ENCODE measurements at regions not wholly inside any gene's neighbourhood (a gene's known extent, or its start where the extent isn't known, plus 50 kb on each side); places are given as distances from the start of the nearest gene placed in this dataset.
A peak's percentile ranks its signal among the peaks of the same experiment; 100 is the strongest.
"Not testable (repeated sequence)": the region's sequence is repeated elsewhere in the genome, so short reads cannot be mapped to it uniquely, and the experiment has no call there.

DNA sequence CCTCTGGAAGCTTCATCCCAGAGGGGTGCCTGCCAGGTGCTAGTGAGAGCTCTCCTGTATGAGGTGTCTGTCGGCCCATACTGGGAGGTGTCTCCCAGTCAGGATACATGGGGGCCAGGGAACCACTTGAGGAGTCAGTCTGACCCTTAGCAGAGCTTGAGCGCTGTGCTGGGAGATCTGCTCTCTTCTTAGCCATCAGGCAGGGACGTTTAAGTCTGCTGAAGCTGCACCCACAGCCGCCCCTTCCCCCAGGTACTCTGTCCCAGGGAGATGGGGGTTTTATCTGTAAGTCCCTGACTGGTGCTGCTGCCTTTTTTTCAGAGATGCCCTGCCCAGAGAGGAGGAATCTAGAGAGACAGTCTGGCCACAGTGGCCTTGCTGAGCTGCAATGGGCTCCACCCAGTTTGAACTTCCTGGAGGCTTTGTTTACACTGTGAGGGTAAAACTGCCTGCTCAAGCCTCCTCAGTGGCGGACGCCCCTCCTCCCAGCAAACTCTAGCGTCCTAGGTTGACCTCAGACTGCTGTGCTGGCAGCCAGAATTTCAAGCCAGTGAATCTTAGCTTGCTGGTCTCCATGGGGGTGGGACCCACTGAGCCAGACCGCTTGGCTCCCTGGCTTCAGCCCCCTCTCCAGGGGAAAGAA, 93.3 kb upstream of the DYRK2 start:
- Mint-ChIP-seq H3K9me3 (peaks cover 12% of the 10 kb centered on the region), H3K4me3 (peak overlapping the region; percentile 19), H3K27ac (peak overlapping the region; percentile 46)
- H3K27me3 Mint-ChIP-seq; intact Hi-C loops (cut with micrococcal nuclease); H3K4me1 Mint-ChIP-seq; H3K36me3 Mint-ChIP-seq (ENCODE audit: low read depth): not testable (repeated sequence)
- DNase-seq: peak; percentile 79

DNA sequence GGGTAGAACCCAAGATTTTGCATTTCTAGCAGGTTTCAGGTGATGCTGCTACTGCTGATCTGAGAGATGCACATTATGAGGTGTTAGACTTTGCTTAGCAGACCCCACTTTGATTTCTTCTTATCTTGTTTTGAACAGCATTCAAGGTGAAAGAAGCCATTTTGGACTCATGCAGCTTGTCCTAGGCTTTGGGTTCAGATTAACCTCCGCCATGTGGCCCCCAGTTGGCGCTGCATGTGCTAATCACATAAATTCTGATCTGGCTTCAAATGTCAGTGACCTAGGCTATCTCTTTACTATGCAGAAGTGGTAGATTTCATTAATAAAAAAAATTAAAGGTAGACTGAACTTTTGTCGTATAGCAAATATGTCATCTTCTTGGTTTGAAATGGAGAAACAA, 89.8 kb upstream of the DYRK2 start:
- DNase-seq: no peak

DNA sequence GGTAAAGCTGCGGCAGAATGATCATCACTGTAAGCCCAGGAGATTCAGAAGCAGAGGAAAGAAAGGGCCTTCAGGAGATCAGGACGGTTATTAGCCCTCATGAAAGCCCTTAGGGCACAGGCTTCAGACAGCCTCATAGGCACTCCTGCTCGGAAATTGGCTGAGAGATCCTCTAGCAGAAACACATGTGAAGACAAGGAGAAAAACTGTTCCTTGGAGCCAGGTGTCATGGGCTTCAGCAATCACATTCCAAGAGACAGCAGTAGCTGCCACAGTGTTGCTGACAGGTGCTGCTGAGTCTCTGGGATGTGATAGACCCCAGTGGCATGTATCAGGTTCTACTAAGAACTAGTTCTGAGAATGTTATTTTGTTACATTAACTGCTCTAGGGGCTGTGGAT, 88.8 kb upstream of the DYRK2 start:
- H3K4me3 Mint-ChIP-seq: no peak overlapping the region
- H3K27ac Mint-ChIP-seq: no peak overlapping the region
- H3K9me3 Mint-ChIP-seq: peaks cover 11% of the 10 kb centered on the region
- no peak for DNase-seq
- intact Hi-C loops (cut with micrococcal nuclease): no loop called here
- peaks cover 4% of the 10 kb centered on the region for H3K36me3 Mint-ChIP-seq (ENCODE audit: low read depth)
- peaks cover 5% of the 10 kb centered on the region for H3K27me3 Mint-ChIP-seq
- H3K4me1 Mint-ChIP-seq: peaks cover 7% of the 10 kb centered on the region

More for the DNA sequence above, 89.8 kb upstream of the DYRK2 start:
- H3K9me3 Mint-ChIP-seq: peaks cover 5% of the 10 kb centered on the region
- H3K4me1 Mint-ChIP-seq: peaks cover 8% of the 10 kb centered on the region
- intact Hi-C loops (cut with micrococcal nuclease): no loop called here
- H3K27ac Mint-ChIP-seq: no peak overlapping the region
- peaks cover 2% of the 10 kb centered on the region for H3K27me3 Mint-ChIP-seq
- peaks cover 3% of the 10 kb centered on the region for H3K36me3 Mint-ChIP-seq (ENCODE audit: low read depth)
- H3K4me3 Mint-ChIP-seq: no peak overlapping the region

GRCh38 chr12:67562513-67563287, 85.8 kb upstream of the DYRK2 start:
- Mint-ChIP-seq H3K27ac (no peak overlapping the region), H3K4me3 (no peak overlapping the region), H3K4me1 (no peaks in the 10 kb centered on the region), H3K9me3 (peaks cover 26% of the 10 kb centered on the region), H3K36me3 (ENCODE audit: low read depth) (peaks cover 4% of the 10 kb centered on the region), H3K27me3 (peaks cover 7% of the 10 kb centered on the region)
- DNase-seq: no peak
- intact Hi-C loops (cut with micrococcal nuclease): no loop called here

DNA sequence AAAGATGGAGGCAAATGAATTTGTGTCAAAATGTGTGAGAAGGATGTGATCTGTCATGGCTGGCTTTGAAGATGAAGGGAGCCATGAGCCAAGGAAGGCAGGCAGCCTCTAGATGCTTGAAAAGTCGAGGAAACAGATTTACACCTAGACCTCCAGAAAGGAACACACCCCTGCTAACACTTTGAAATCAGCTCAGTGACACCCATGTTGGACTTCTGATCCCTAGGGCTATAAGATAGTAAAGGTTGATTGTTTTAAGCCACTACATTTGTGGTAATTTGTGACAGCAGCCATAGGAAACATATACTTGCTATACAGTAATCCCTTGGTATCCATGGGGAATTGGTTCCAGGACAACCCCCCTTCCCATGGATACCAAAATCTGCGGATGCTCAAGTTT, 80.5 kb upstream of the DYRK2 start:
- intact Hi-C loops (cut with micrococcal nuclease): no loop called here
- H3K4me1 Mint-ChIP-seq: peaks cover 3% of the 10 kb centered on the region
- peaks cover 23% of the 10 kb centered on the region for H3K27me3 Mint-ChIP-seq
- no peak for DNase-seq
- H3K27ac Mint-ChIP-seq: no peak overlapping the region
- H3K4me3 Mint-ChIP-seq: no peak overlapping the region
- peaks cover 25% of the 10 kb centered on the region for H3K9me3 Mint-ChIP-seq
- peaks cover 4% of the 10 kb centered on the region for H3K36me3 Mint-ChIP-seq (ENCODE audit: low read depth)

- H3K4me3 Mint-ChIP-seq: no peak overlapping the region
- intact Hi-C loops (cut with micrococcal nuclease): no loop called here
- H3K36me3 Mint-ChIP-seq (ENCODE audit: low read depth): no peaks in the 10 kb centered on the region
- DNase-seq: no peak
- H3K4me1 Mint-ChIP-seq: peaks cover 3% of the 10 kb centered on the region
- H3K27ac Mint-ChIP-seq: no peak overlapping the region
- peaks cover 25% of the 10 kb centered on the region for H3K27me3 Mint-ChIP-seq
- H3K9me3 Mint-ChIP-seq: peaks cover 12% of the 10 kb centered on the region
Observed at GRCh38 chr12:67572492-67572891, 76.1 kb upstream of the DYRK2 start.

GRCh38 chr12:67573566-67573965, 75.0 kb upstream of the DYRK2 start:
- H3K9me3 Mint-ChIP-seq: peaks cover 19% of the 10 kb centered on the region
- peaks cover 21% of the 10 kb centered on the region for H3K27me3 Mint-ChIP-seq
- H3K4me1 Mint-ChIP-seq: peaks cover 8% of the 10 kb centered on the region
- H3K36me3 Mint-ChIP-seq (ENCODE audit: low read depth): no peaks in the 10 kb centered on the region
- H3K4me3 Mint-ChIP-seq: no peak overlapping the region
- DNase-seq: no peak
- no peak overlapping the region for H3K27ac Mint-ChIP-seq
- intact Hi-C loops (cut with micrococcal nuclease): no loop called here

- DNase-seq: peak; percentile 76
- H3K4me1 Mint-ChIP-seq: peaks cover 24% of the 10 kb centered on the region
- intact Hi-C loops (cut with micrococcal nuclease): loop anchor here (1.0 to 2.0 kb wide), 4 partner anchors 13 to 136 kb away; no protein-coding TSS in a partner anchor
- H3K27me3 Mint-ChIP-seq: peaks cover 22% of the 10 kb centered on the region
- peak overlapping the region; percentile 52 for H3K27ac Mint-ChIP-seq
- H3K36me3 Mint-ChIP-seq (ENCODE audit: low read depth): peaks cover 3% of the 10 kb centered on the region
- peaks cover 19% of the 10 kb centered on the region for H3K9me3 Mint-ChIP-seq
- H3K4me3 Mint-ChIP-seq: peak overlapping the region; percentile 17
Observed at GRCh38 chr12:67578976-67579661, 69.4 kb upstream of the DYRK2 start.

DNA sequence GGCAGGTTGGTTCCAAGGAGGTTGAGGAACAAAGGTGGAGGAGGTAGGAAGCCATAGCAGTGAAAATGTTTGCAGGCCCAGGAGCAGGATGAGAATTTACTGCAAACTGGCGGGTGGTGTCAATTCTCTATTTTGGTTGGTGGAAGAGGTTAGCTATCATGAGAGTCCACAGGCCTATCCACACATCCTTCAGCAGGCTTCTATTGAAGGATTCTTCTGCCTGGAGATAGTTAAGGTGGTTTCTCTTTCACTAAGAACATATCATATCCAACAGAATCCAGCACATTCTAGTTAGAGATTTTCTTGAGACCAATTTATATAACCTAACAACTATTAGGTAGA, 68.9 kb upstream of the DYRK2 start:
- Mint-ChIP-seq H3K4me3 (peak overlapping the region; percentile 17), H3K27me3 (peaks cover 22% of the 10 kb centered on the region), H3K4me1 (peaks cover 24% of the 10 kb centered on the region), H3K9me3 (peaks cover 19% of the 10 kb centered on the region), H3K36me3 (ENCODE audit: low read depth) (peaks cover 3% of the 10 kb centered on the region), H3K27ac (peak overlapping the region; percentile 52)
- DNase-seq: no peak
- intact Hi-C loops (cut with micrococcal nuclease): loop anchor here (1.0 to 2.0 kb wide), 4 partner anchors 13 to 137 kb away; no protein-coding TSS in a partner anchor

- H3K27ac Mint-ChIP-seq: no peak overlapping the region
Observed at GRCh38 chr12:67582238-67582834, 66.2 kb upstream of the DYRK2 start.

DNA sequence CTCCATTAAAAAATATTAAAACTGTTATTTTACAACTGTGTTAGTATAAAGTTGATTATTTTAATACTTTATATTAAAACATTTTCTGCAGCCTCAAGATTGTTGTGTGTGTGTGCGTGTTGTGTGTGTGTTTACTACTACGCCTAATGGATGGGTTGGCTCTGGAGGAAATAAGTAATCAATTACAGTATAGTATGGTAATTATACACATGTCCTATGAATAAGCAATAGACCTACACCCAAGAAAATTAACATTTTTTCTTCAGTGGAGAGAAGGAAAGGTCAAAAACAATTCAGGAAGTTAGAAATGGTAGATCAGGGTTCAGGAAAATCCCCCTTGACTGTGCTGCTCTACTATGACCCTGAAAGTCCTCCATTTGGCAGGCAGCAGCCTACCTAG, 65.7 kb upstream of the DYRK2 start:
- H3K27ac Mint-ChIP-seq: no peak overlapping the region
- intact Hi-C loops (cut with micrococcal nuclease): no loop called here
- H3K4me3 Mint-ChIP-seq: no peak overlapping the region
- peaks cover 7% of the 10 kb centered on the region for H3K9me3 Mint-ChIP-seq
- H3K4me1 Mint-ChIP-seq: peaks cover 22% of the 10 kb centered on the region
- no peak for DNase-seq
- H3K36me3 Mint-ChIP-seq (ENCODE audit: low read depth): peaks cover 3% of the 10 kb centered on the region
- H3K27me3 Mint-ChIP-seq: peaks cover 23% of the 10 kb centered on the region

More at GRCh38 chr12:67582238-67582834, 66.2 kb upstream of the DYRK2 start:
- no peak for DNase-seq
- intact Hi-C loops (cut with micrococcal nuclease): no loop called here
- Mint-ChIP-seq H3K4me3 (no peak overlapping the region), H3K27me3 (peaks cover 21% of the 10 kb centered on the region), H3K9me3 (peaks cover 12% of the 10 kb centered on the region), H3K4me1 (peaks cover 24% of the 10 kb centered on the region), H3K36me3 (ENCODE audit: low read depth) (peaks cover 3% of the 10 kb centered on the region)

- peaks cover 16% of the 10 kb centered on the region for H3K4me1 Mint-ChIP-seq
- no peaks in the 10 kb centered on the region for H3K36me3 Mint-ChIP-seq (ENCODE audit: low read depth)
- H3K27me3 Mint-ChIP-seq: peaks cover 18% of the 10 kb centered on the region
- DNase-seq: no peak
- H3K9me3 Mint-ChIP-seq: peaks cover 4% of the 10 kb centered on the region
- no peak overlapping the region for H3K4me3 Mint-ChIP-seq
- no peak overlapping the region for H3K27ac Mint-ChIP-seq
- intact Hi-C loops (cut with micrococcal nuclease): no loop called here
Observed at GRCh38 chr12:67586951-67587350, 61.6 kb upstream of the DYRK2 start.

DNA sequence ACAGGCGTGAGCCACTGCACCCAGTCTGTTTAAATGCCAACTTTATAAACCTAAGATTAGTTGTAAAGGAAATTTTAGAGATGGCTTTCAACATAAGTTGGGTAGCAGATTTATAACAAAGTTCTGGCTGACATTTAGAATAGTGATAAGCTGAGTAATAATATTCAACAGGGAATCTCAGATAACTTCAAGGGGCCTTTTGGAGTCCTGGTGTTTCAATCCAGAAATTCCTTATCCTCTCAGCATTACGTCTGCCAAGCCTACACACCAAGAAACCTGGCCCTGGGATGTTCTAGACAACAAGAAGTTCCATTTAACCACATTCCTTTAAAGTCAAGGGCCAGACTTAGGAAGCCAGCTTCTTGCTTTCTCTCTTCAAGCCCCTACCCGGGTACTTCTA, 59.5 kb upstream of the DYRK2 start:
- Mint-ChIP-seq H3K27ac (no peak overlapping the region), H3K4me1 (peaks cover 35% of the 10 kb centered on the region), H3K9me3 (peaks cover 4% of the 10 kb centered on the region), H3K4me3 (no peak overlapping the region), H3K27me3 (peaks cover 9% of the 10 kb centered on the region), H3K36me3 (ENCODE audit: low read depth) (no peaks in the 10 kb centered on the region)
- no peak for DNase-seq
- intact Hi-C loops (cut with micrococcal nuclease): no loop called here
